Glomerular visceral epithelial cell (primary cell): ENCODE measurements at regions not wholly inside any gene's neighbourhood (a gene's known extent, or its start where the extent isn't known, plus 50 kb on each side); places are given as distances from the start of the nearest gene placed in this dataset.
"Not testable (repeated sequence)": the region's sequence is repeated elsewhere in the genome, so short reads cannot be mapped to it uniquely, and the experiment has no call there.

Experiments
- DNase-seq: peaks from one replicate; pipeline ENCODE4 v3.0.0-alpha.2; 2016; ENCODE audit errors: extremely low spot score

DNA sequence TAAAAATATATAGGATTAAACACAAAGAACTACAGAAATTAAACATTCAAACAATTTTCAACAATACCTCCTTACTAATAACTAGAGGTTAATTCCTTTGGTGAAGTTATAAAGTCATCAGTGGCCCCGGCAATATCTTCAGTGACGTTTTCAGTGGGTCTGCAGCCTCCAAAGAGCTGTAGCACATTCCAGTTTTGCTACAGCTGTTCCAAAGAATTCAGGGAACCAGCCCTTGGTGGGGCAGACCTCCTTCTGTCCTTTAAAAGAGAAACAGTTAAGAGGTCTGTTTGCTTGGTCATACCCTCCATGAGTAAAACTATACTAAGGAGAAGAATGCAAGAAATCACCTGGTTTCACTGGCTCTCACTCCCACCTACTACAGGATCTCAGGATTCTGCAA is 99.2 kb upstream of the ZDHHC17 start:
- DNase-seq: no peak

DNA sequence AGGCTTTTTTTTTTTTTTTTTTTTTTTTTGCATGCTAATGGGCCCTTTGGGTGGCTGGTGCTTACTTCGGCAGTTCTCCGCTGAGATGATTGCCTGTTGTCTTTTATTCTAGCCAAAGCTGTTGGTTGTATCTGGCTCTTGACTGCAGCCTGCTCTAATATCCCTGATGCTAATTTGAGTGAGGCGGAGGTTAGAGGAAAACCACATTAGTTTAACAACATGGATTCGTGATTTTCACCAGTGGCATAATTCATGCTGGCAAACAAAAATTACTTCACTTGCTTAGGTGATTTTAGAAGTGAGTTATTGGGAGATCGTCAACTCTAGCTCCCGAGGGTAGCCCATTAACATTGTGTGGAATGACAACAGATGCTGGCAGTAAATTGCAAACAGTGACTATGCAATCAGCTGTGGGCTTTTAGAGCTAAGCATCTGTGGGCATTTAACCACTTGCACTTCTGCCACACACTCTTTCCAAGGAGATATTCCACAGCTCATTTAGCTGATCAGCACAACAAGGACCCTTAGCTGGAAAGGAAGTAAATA is 97.6 kb upstream of the ZDHHC17 start:
- no peak for DNase-seq

DNA sequence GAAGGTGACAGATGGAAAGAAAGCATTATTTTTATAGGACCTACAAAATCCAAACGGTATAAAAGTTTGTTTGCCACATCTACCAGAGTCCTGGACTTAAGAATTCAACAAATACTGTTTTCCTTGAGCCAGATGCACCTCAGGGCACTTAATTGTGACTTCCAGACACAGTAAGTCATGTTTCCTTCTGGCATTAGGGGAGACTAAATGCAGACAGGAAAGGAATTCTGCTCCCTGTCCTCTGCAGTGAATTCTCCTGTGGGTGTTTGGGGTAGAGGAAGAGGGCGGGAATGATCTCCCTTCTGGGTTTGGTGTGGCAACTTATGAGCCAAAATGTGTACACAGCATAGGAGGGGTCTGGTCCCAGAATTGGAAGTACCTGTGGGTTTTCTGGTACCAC is 93.9 kb upstream of the ZDHHC17 start:
- DNase-seq: no peak

DNA sequence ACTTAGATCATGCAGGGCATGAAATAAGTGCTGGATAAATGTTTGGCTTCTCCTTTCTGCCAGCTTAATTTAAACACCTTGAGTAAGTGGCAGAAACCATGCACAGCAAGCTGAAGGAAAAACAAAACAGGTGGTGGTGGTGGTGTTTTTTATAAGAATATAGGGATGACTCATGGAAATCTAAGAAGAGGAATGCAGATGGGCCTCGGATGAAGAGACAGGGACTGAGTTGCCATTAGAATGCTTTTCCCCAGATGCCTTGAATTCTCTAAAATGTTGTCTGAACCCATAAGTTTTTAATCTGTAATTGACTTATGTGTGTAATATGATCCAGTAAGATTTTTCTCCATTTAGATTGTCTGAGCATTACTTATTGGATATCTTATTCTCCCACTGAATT is 93.1 kb upstream of the ZDHHC17 start:
- DNase-seq: peak; percentile 53

DNA sequence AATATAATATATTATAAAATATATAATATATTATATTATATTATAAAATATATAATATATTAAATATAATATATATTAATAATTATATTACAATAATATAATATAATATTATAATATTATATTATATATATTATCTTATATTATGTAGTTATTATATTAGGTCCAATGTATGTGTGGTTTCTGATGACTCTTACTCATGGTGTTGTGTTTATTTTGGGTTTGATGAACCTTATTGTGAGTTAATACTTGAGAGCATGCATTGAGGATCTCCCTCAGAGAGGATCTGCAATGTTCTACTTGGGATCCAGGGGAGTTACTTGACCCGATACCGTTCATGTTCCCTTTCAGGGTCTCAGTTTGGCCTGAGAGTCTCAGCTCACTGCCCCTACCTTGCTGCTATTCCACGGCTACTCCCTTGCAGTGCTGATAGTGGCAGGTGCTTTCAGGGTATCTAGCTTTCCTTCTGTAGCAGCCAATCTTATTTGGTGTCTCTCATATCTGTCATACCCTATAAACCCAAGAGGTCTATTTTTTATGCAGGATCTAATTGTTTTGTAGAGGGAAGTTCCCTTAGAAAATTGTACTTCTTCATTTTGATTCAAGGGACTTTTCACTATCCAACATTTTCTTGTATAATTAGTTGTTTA is 89.1 kb upstream of the ZDHHC17 start:
- no peak for DNase-seq

DNA sequence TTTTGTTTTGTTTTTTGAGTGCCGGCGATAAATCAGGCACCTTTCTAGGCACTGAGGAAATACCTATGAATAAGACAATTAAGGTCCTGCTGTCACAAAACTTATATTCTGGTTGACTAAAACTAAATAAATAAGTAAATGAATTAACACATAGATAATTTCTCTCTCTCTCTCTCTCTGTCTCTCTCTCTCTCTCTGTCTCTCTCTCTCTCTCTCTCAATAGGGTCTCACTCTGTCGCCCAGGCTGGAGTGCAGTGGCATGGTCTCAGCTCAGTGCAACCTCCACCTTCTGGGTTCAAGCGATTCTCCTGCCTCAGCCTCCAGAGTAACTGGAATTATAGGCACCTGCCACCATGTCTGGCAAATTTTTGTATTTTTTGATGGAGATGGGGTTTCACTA is 87.7 kb upstream of the ZDHHC17 start:
- DNase-seq: not testable (repeated sequence)

DNA sequence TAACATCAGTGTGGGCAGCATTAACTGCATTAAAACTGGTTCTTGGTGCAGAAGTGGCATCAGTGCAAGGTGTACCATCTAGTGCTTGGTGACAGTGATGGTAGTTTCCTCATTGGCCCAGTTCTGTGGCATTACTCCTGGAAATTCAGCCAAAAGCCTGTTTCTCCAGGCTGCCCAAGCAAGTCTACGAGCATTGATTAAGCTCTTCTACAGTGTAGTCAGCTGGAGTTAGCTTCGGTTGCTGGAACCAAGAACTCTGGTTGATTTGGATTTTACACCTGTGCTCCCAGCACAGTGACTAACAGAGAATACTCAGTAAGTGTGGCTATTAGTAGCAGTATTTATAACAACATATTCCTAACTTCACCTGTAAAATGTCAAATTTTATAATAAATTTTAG is 84.9 kb upstream of the ZDHHC17 start:
- no peak for DNase-seq

DNA sequence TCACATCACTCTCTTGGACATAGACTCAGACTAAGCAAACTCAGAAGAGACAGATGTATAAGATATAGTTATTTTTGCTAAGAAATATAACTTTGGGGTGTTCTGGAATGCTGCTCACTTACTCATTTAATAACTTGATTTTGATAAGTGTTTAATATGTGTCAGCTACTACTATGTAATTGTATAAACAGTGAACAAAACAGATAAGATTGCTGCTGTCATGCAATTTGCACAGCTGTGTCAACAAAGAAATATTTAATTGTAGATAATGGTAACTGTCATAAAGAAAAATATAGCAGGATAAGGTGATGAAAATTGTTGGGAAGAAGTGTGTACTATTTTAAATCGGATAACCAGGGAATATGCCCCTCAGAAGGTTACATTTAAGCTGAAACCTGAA is 84.1 kb upstream of the ZDHHC17 start:
- DNase-seq: no peak

DNA sequence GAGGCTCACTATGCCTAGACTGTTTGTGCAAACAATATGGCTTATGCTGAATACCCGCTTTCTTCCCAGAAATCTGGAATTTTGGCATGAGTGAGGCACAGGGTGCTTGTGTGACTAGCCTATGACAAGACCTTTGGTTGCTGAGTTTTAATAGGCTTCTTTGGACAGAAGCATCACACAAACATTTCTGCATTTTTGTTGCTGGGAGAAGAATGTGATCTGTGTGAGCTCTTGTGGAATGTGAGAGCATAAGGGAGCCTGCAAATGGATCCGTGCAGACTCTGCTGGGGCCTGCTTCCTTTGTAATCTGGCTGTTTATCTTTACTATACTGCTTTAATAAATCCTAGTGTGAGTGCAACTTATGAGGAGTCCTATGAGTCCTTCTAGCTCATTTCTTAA is 83.0 kb upstream of the ZDHHC17 start:
- DNase-seq: no peak

DNA sequence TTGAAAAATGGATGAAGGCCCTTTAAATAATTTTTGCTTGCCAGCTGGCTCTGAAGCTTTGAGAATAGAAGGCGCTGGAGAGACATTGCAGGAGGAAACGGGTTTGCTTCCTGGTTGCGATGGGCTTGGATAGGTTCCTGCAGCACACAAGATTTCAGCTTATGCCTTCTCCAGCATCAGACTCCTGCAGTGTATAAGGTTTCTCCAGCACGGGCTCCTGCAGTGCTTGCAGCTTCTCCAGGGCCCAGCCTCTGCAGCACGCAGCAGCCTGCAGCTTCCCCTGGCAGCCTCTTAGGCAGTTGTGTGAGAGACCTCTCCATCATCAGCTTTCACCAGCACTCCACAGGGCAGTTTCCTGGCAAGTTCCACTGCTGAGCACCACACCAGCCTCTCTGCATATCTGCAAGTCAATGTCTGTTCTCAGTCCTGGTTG is 78.7 kb upstream of the ZDHHC17 start:
- no peak for DNase-seq

DNA sequence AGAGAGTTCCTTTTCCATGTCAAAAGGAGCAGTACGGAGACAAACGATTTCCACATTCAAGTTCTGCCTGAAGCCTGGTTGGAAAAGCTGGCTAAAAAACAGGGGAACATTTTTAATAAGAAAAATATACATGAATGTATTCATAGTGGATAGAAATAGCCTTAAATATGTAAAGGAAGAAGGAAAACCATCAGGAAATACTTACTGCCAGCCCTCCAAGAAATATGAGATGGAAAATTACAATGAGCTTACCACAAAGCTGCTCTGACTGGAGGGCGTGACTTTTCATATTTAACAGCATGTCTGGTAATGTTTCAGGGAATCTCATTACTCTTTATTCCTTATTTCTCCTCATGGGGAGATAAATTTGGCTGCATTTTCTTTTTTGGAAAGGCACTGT is 75.9 kb upstream of the ZDHHC17 start:
- DNase-seq: no peak

DNA sequence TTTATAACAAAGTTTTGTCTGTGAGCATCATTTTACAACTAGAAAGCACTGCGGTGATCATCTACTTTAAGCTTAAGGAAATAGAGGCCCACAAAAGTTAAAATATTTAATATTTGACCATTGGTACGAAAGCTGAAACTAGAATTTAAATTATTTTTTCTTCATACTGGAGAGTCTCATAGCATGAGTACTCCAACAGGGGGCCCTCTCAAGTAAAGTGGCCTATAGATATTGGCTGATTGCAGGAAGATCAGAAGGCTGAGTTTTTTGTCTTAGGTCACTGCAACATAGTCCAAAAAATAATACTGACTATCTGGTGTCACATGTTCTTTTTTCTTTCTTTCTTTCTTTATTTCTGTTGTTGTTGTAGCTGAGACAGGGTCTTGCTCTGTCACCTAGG is 75.3 kb upstream of the ZDHHC17 start:
- DNase-seq: no peak

DNA sequence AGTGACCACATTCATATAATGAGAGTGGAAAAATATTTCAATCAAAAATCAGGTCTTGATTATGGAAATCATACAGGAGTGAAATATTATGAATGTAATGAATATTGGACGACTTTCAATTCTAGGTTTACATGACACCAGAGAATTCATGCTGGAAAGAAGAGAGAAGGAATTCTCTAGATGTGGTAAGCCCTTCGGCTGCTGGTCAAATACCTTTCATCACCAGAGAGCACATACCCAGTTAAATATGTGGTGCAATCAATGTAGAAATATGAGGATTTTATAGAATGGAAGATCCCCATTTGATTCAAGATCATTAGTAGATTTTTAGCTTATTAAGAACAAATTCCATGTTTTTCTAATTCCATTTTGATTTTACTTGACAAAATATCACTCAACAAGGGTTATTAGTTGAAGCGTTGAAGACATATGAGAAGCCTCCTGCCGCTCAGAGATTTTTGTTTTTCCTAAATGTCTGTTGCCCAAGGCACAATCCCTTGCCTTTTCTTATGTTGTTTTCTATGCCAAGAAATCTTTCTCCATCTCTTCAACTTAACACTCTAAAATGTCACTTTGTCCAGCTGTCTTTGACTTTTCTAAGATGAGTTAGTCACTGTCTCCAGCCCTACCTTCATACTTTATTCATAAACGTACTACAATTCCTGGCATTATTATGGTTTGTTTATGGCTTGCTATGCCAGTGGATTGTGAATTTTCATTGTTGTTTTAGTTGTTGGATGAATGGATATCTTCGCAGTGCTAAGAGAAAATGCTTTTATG is 72.8 kb upstream of the ZDHHC17 start:
- no peak for DNase-seq

DNA sequence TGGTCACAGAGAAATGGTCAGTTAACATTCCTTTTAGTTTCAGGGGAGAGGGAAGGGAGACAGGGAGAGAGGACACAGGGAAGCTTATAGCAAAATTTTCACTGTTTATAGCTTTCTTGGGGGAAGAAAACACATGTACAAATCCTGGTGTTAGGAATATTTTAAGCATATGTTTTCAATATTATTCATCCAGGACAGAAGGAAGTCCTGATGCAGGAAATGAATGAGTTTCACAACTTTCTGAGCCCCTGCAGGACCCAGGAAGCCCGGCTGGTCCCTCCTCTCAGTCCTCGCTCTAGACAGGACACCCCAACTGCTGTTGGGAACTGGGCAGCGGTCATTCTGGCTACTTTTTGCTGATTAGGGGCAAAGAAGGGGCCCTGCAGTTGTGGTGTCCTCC is 71.1 kb upstream of the ZDHHC17 start:
- no peak for DNase-seq

DNA sequence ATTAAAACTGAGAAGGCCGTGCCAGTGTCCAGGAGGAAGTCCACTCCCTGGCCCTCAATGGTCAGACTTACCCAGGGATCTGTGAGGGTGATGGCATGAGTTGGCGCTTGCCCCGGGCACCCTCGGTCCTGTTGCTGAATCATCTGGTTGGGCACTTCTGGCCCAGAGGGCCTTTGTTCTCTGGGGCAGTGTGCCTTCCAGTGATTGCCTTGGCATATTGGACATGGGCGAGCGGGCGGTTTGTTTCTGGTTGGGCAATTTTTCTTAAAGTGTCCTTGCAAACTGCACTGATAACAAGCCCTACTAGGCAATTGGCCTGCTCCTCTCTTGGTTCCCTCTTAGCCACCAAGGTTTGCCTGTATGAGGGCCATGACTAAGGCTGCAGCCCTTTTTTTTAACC is 69.5 kb upstream of the ZDHHC17 start:
- DNase-seq: no peak

DNA sequence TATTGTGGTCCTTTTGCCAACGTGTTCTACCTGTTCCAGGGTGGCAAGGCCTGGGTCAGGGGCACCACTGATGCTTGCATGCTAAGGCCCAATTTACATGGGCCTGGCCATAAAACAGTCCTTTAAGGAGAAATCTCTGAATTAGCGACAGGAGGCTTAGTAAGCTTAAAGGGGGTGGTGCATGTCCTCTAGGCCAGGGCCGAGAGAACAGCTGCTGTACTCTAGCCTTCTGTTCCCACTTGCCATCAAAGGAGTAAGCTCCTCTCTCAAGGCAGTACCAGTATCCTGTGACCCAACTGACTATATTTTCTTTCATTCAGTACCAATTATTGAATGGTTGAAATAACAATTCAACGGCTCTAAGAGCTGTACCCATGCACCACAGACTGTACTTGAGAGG is 67.7 kb upstream of the ZDHHC17 start:
- DNase-seq: no peak

DNA sequence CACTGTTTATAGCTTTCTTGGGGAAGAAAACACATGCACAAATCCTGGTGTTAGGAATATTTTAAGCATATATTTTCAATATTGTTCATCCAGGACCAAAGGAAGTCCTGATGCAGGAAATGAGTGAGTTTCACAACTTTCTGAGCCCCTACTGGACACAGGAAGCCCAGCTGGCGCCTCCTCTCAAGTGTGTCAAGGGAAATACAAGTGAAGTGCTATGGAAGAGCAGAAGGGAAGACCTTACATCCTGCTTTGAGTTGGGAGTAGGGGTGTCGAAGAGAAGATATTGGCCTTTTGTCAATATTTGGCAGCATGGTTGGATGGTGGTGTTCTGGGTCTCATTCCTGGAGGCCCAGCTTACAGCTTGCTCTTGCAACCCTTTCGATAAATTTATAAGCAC is 66.1 kb upstream of the ZDHHC17 start:
- no peak for DNase-seq

DNA sequence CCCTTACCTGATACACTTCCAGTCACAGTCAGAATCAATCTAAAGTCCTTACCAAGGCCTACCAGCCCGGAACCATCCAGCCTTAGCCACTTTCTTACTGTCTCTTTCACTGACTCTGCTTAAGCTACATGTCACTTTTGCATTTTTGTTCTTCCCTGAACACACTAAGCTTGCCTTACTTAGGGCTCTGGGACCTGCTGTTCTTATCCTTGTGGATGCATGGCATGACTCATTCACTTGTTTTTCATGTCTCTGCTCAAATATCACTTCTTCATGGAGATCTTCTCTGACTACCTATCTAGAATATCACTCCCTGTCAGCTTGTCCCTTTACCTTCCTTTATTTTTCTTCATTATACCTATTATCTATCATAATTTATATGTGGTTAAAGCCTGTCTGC is 65.6 kb upstream of the ZDHHC17 start:
- DNase-seq: no peak

DNA sequence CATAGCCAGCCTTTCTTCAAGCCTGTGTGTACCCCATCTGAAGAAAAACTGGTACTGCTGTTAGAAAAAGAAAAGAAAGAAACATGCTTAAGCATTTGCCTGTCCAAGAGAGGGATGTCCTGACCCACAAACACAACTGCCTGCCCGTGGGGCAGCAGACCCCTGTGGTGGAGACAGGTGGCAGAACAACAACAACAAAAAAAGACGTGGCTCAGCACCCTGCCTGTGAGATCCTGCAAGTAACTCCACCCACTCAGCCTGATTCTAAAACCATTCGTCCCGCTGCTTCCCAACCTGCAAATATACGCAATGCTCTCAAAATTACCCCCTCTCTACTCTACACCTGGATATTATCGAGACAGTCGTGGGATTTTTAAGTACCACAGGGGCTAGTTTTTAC is 64.9 kb upstream of the ZDHHC17 start:
- no peak for DNase-seq

DNA sequence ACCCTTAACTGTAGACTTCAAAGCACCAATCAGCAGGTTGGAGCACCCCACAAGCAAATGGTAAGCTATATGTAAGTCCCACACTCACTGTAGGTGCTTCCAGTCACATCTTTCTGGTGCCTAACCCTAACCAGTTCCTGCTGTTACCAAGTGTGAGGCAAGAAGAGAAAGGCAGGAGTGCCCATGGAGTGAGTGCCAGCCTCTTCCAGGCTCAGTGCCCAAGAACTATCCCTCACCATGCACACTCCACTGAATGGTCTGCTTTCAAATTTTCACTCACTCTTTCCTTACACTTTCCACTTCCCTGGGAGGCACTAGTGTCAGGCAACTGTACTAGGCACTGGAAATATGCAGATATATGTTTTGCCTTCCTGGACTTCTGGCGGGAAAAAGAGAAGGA is 62.2 kb upstream of the ZDHHC17 start:
- DNase-seq: no peak

DNA sequence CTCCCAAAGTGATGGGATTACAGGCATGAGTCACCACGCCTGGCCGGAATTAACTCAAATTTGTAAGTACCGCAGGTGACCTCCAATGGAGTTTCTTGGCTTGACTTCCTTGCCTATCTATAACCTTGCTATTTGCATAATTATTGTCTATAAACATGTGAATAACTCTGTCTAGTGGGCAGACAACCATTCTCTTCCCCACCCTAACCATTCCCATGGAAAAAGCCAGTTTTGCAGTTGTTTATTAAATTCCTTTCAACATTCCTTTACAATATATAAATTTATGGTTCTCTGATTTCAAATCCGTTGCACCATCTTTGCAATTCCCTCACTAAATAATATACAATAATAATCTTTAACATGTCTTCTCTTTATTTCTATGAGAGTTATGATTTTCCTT is 61.0 kb upstream of the ZDHHC17 start:
- no peak for DNase-seq

DNA sequence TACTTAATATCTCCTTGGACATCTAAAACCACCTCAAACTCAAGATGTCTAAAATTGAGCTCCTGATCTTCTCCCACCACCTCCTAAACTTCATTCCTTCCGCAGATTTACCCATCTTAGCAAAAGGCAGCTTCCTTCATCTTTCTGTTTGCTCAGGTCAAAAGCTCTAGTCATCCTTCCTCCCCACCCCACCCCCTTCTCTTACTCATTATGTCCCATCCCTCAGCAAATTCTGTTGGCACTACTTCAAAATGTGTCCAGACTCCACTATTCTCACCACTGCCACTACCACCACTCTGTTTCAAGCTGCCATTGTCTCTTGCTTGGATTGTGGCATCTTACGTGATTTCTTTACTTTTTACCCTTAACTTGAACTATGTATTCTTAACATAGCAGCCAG is 59.2 kb upstream of the ZDHHC17 start:
- no peak for DNase-seq

DNA sequence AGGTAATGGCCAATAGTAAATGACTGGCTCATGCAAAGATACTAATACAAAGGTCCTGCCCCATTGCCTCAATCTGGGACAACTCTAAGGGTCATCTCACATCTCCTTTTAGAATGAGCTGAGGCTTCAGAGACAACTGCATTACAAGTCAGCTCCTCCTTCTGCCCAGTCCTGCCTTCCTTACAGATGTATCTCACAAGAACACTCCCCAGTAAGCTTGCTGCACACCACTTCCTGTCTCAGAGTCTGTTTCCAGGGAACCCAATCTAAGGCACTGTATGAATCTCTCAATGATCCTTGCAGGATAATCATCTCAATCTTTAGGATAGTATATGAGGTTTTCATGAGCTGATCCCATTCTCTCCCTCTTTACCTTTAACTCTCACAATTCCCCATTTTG is 57.8 kb upstream of the ZDHHC17 start:
- DNase-seq: peak; percentile 38

DNA sequence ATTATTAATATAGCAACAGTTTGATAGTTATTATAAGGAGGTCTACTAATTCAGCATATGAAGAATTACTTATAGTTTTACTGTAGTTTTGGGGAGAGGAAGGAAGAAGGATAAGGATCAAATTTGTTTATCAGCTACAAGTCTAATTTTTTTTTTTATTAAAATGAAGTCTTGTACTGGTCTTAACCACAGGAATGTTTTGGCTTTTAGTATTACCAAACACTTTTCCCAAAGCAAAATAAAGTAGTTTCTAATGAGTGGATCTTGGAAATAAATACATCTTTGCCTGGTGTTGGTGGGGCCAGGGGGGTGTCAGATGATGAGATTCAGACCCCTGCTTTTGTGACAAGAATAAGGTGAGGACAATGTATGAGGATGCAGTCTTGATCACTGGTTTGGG is 57.2 kb upstream of the ZDHHC17 start:
- no peak for DNase-seq
